Heart right ventricle (tissue), 16 donors: ENCODE measurements at regions not wholly inside any gene's neighbourhood (a gene's known extent, or its start where the extent isn't known, plus 50 kb on each side); places are given as distances from the start of the nearest gene placed in this dataset.
A peak's percentile ranks its signal among the peaks of the same experiment; 100 is the strongest.
"Not testable (repeated sequence)": the region's sequence is repeated elsewhere in the genome, so short reads cannot be mapped to it uniquely, and the experiment has no call there.

Source experiments
- ATAC-seq, 8 donors: fragments of 200-7000 bp; cut with Tn5 transposase; one replicate each; pipeline ENCODE4 v1.9.1; 2020; ENCODE audit warnings: mild to moderate bottlenecking in 8 of 8, moderate library complexity in 8 of 8, moderate number of reproducible peaks in 1 of 8
- DNase-seq, 2 donors: peaks; one replicate each; pipeline ENCODE4 v3.0.0-alpha.2; 2020
- H3K27ac ChIP-seq, 10 donors: fragments of 200-600 bp; sonication (generic) in 2 of 10; one replicate each; pipeline versions ENCODE4 v1.5.0 to v1.8.0; 2020 to 2022; ENCODE audit warnings: mild to moderate bottlenecking in 3 of 10
- H3K27me3 ChIP-seq, 7 donors: fragments of 200-600 bp; one replicate each; pipeline ENCODE4 v1.8.0; 2021 to 2022; ENCODE audit warnings: mild to moderate bottlenecking in 2 of 7
- H3K36me3 ChIP-seq, 9 donors: fragments of 200-600 bp; sonication (generic) in 1 of 9; one replicate each; pipeline versions ENCODE4 v1.5.0 to v1.8.0; 2020 to 2022; ENCODE audit warnings: mild to moderate bottlenecking in 2 of 9
- H3K4me1 ChIP-seq, 9 donors: fragments of 200-600 bp; sonication (generic) in 1 of 9; one replicate each; pipeline versions ENCODE4 v1.5.0 to v1.8.0; 2020 to 2022; ENCODE audit warnings: mild to moderate bottlenecking in 4 of 9
- H3K4me3 ChIP-seq, 10 donors: fragments of 200-600 bp; sonication (generic) in 2 of 10; one replicate each; pipeline versions ENCODE4 v1.5.0 to v1.8.0; 2020 to 2022; ENCODE audit warnings: mild to moderate bottlenecking in 7 of 10, moderate library complexity in 2 of 10
- H3K9me3 ChIP-seq, 11 donors: fragments of 200-600 bp in 10 of 11; sonication (generic) in 2 of 11; one replicate each; pipeline versions ENCODE4 v1.5.0 to v1.8.0; 2013 to 2022; ENCODE audit warnings: mild to moderate bottlenecking in 2 of 11, control low read depth in 1 of 11, moderate library complexity in 1 of 11
- WGBS, 2 donors: extraction: QIAGEN DNeasy Blood & Tissue Kit; methylation state at CpG; one replicate each; pipeline ENCODE4 v1.1.7; 2013; ENCODE audit warnings: inconsistent platforms in 1 of 2; 5-methylcytosine and 5-hydroxymethylcytosine counted together
- intact Hi-C, 10 donors: fragments of 100-400 bp; cut with DNase I; formaldehyde crosslinking; loops; one replicate each; pipeline versions ENCODE4 v1.11.1 to v1.14.2; 2022
- TF ChIP-seq, protein P1 (sequence below), 9 donors: fragments of 200-600 bp; sonication (generic) in 2 of 9; IDR thresholded peaks; one replicate each; pipeline versions ENCODE4 v1.5.0 to v1.8.0; 2021 to 2022; ENCODE audit warnings: antibody characterized with exemption in 9 of 9, mild to moderate bottlenecking in 5 of 9, moderate library complexity in 1 of 9
- donor health status: Arrhythmogenic right ventricular cardiomyopathy.
- donor health status: ischemic (EF 13 %, LVEDD 7.1; RV severe dilation, severe dysfunction).
- donor health status: healthy with polysubstance abuse.
- donor health status: DM: no; HTN: yes; CAD: no.
- donor health status: DM: no; HTN: no; CAD: no.
- donor health status: ischemic (EF 25% LVEDD 6.9; RV normal size, moderate dysfunction).
- donor health status: ischemic (EF 25% LVEDD 5.7; RV mildly dilated, moderate dysfunction).
- donor health status: healthy.
- donor health status: DM: yes; HTN: yes; CAD: no.
- donor health status: Ischemic cardiomyopathy.
- donor health status: ischemic (EF 35%, LVEDD 5.7; RV mildly dilated, moderate dysfunction).
- donor health status: nonischemic (EF 11% LVEDD 7.7; RV severe dilation, severe dysfunction).
- donor health status: DM: yes; HTN: yes; CAD: no.
- donor health status: PGD.
- donor health status: ischemic (EF 29% LVEDD 5.4; RV normal size, mild dysfunction).
- donor health status: nonischemic (EF 23%, LVEDD 6.1; RV moderate dilation, normal function).

DNA sequence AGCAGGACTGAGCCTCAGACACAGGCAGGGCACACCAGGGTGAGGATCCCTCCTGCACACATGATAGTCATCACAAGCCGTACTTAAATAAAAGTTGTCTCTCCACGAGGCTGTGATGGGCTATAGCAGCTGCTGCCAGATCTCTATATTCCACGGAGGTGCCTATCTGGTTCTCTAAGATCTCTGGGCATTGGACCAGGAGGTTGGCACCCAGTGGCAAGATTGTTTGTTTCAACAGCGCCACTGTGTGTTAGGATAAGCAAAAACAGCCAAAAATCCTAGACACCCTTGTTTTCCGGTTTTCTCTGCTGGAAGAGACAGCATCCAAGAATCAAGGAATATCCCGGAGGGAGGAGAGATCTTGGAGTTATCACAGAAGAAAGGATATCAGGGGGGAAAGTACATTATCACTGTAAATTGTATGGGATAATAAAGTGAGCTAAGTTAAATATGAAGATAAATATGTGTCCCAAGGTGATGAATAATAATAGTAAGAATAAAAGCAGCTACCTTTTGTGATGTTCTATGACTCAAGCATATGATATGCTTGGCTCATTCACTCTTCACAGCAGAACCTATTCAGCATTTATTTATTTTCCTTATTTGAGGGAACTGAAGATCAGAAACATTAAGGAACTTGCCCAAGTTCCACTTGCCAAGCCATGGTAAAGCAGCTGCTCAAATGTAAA, 90.6 kb upstream of the AKAP13 start:
- intact Hi-C loops: loop anchor here in 4 of 10 donors (10.0 kb wide), 3 partner anchors 125 to 545 kb away; no protein-coding TSS in a partner anchor
- H3K27ac ChIP-seq: no peak overlapping the region
- DNase-seq (peak in 1 of 2 donors; percentile 45), ATAC-seq (peak; percentile 46 to 87 (median 79))
- 13 to 14% methylated on average over 6 of the region's 6 CpGs for WGBS, 2 donors
- no peaks in the 10 kb centered on the region for H3K27me3 ChIP-seq
- no peak overlapping the region for H3K4me3 ChIP-seq
- TF ChIP-seq, protein P1, sequence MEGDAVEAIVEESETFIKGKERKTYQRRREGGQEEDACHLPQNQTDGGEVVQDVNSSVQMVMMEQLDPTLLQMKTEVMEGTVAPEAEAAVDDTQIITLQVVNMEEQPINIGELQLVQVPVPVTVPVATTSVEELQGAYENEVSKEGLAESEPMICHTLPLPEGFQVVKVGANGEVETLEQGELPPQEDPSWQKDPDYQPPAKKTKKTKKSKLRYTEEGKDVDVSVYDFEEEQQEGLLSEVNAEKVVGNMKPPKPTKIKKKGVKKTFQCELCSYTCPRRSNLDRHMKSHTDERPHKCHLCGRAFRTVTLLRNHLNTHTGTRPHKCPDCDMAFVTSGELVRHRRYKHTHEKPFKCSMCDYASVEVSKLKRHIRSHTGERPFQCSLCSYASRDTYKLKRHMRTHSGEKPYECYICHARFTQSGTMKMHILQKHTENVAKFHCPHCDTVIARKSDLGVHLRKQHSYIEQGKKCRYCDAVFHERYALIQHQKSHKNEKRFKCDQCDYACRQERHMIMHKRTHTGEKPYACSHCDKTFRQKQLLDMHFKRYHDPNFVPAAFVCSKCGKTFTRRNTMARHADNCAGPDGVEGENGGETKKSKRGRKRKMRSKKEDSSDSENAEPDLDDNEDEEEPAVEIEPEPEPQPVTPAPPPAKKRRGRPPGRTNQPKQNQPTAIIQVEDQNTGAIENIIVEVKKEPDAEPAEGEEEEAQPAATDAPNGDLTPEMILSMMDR (IDR thresholded peaks at IDR 0.05): peak; percentile 18 to 67 (median 57)
- H3K9me3 ChIP-seq: no peaks in the 10 kb centered on the region
- H3K36me3 ChIP-seq: no peaks in the 10 kb centered on the region
- H3K4me1 ChIP-seq: peaks cover 0 to 5% (median 0%) of the 10 kb centered on the region in 9 donors

DNA sequence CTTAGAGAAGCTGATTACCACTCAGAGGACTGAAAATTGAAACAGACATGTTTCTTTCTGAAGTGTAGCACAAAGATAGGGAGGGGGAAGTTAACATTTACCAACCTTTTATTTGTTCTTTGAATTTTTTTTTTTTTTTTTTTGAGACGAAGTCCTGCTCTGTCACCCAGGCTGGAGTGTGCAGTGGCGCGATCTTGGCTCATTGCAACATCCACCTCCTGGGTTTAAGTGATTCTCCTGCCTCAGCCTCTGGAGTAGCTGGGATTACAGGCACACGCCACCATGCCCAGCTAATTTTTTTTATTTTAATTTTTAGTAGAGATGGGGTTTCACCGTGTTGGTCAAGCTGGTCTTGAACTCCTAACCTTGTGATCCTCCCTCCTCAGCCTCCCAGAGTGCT, 87.8 kb upstream of the AKAP13 start:
- not testable (repeated sequence) for H3K9me3 ChIP-seq, H3K27me3 ChIP-seq, ATAC-seq, DNase-seq, H3K27ac ChIP-seq, H3K4me3 ChIP-seq, H3K36me3 ChIP-seq
- intact Hi-C loops: loop anchor here in 4 of 10 donors (10.0 kb wide), 3 partner anchors 122 to 542 kb away; no protein-coding TSS in a partner anchor
- H3K4me1 ChIP-seq: peaks cover 0 to 18% (median 14%) of the 10 kb centered on the region in 9 donors
- 93 to 96% methylated on average over 5 of the region's 5 CpGs for WGBS, 2 donors

DNA sequence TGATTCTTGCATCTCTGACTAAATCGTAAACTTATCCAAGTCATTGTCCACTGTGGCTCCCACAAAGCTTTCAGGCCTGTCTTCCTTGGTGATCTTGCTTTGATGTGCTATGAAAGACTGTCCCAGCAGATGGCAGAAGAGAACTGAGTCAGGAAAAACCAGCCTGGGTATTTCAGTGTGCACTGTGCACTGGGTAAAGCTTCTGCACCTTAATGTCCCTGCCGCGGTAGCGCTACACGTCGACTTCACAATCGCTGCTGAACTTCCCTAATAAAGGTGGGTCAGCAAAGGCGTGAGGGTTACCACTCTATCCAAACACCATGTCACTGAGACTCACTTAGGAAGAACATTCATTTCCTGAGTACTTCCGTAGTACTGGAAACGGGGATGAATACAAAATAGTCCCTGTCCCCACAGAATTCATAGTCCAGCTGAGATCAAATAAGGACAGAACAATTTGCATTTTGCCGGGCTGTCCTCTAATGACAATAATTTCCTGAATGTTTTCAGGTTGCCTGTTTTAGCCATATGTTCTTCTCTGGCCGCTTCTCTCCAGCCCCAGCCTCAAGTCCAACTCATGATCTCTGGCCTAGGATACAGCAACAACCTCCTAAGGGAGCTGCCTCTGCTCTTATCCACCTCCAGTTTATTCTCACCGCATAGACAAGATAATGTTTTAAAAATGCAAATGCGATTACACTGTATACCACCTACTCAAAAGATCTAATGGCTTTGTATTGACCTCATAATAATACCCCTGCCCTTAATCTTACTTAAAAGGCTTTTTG, 83.6 kb upstream of the AKAP13 start:
- Histone ChIP-seq H3K9me3 (no peaks in the 10 kb centered on the region), H3K27ac (peak overlapping the region in 7 of 10 donors; percentile 7 to 39 (median 25)), H3K36me3 (no peaks in the 10 kb centered on the region), H3K27me3 (no peaks in the 10 kb centered on the region), H3K4me3 (peak overlapping the region in 9 of 10 donors; percentile 10 to 46 (median 42)), H3K4me1 (peaks cover 0 to 15% (median 10%) of the 10 kb centered on the region in 9 donors)
- intact Hi-C loops: loop anchor here in 7 of 10 donors (1.0 to 10.0 kb wide), 9 partner anchors 34 to 540 kb away; no protein-coding TSS in a partner anchor
- DNase-seq (peak; percentile 32 to 73), ATAC-seq (peak; percentile 80 to 95 (median 92))
- TF ChIP-seq, protein P1 (IDR thresholded peaks at IDR 0.05): peak; percentile 49 to 85 (median 80)
- WGBS, 2 donors: 11 to 14% methylated on average over 14 of the region's 14 CpGs

DNA sequence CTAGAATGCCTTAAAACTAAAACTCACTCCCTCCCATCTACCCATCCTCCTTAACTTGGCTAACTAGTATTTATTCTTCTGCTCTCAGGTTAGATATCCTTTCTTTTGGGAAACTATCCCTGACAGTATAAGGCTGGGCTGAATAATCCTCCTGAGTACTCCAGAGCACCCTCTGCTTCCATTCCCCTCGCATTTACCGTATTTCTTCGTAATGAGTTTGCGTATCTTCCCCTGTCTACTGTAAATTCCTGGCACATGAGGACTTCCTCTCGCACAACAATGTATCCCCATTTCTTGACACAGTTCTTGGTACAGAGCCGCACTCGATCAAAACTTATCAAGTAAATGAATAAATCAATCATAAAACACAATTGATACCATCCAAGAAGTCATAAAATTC, 82.9 kb upstream of the AKAP13 start:
- H3K27me3 ChIP-seq: no peaks in the 10 kb centered on the region
- H3K36me3 ChIP-seq: no peaks in the 10 kb centered on the region
- H3K4me3 ChIP-seq: no peak overlapping the region
- peaks cover 0 to 15% (median 10%) of the 10 kb centered on the region in 9 donors for H3K4me1 ChIP-seq
- no peaks in the 10 kb centered on the region for H3K9me3 ChIP-seq
- WGBS, 2 donors: 94 to 97% methylated on average over 7 of the region's 7 CpGs
- DNase-seq (no peak), ATAC-seq (no peak)
- H3K27ac ChIP-seq: peak overlapping the region in 1 of 10 donors; percentile 39
- intact Hi-C loops: loop anchor here in 7 of 10 donors (2.0 to 10.0 kb wide), 8 partner anchors 33 to 540 kb away; no protein-coding TSS in a partner anchor
- TF ChIP-seq, protein P1 (IDR thresholded peaks at IDR 0.05): no peak
